ENCODE measurements at regions not wholly inside any gene's neighbourhood (a gene's known extent, or its start where the extent isn't known, plus 50 kb on each side); places are given as distances from the start of the nearest gene placed in this dataset.
A peak's percentile ranks its signal among the peaks of the same experiment; 100 is the strongest.
"Not testable (repeated sequence)": the region's sequence is repeated elsewhere in the genome, so short reads cannot be mapped to it uniquely, and the experiment has no call there.

DNA sequence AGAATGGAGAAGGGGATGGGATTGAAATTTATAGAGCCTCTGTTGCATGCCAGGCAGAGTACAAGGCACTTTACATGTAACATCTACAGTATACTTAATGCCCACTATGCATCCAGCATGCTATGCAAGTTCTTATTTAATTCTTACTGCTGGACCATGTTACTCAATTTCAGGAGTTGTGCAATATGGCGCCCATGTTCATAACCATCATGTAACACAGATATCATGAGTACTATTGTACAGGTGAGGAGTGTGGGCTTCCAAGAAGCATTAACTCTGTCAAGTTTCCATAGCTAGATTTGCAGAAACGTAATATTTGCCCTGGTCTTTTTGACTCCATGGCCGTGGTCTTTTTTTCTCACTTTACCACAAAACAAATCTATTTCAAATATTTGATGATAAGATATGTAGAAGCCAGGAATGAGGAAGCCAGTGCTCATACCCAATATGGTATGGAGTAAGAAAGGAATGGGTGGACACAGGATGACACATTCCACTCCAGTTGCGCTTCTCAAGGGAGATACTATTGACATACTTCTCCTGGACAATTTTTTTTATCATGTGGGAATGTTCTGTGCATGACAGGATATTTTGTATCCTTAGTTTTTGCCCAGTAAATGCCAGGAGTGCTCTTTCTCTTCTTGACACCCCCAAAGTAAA lies 191.8 kb downstream of the C12orf75 start:
- in situ Hi-C loops (cut with HindIII; ENCODE audit: low sequenced_read_pairs): no loop called here
- no peak for DNase-seq (ENCODE audit: low read depth)
- no peak overlapping the region for H3K4me3 ChIP-seq (ENCODE audit: low read depth, low read length)
- TF ChIP-seq, protein P1, sequence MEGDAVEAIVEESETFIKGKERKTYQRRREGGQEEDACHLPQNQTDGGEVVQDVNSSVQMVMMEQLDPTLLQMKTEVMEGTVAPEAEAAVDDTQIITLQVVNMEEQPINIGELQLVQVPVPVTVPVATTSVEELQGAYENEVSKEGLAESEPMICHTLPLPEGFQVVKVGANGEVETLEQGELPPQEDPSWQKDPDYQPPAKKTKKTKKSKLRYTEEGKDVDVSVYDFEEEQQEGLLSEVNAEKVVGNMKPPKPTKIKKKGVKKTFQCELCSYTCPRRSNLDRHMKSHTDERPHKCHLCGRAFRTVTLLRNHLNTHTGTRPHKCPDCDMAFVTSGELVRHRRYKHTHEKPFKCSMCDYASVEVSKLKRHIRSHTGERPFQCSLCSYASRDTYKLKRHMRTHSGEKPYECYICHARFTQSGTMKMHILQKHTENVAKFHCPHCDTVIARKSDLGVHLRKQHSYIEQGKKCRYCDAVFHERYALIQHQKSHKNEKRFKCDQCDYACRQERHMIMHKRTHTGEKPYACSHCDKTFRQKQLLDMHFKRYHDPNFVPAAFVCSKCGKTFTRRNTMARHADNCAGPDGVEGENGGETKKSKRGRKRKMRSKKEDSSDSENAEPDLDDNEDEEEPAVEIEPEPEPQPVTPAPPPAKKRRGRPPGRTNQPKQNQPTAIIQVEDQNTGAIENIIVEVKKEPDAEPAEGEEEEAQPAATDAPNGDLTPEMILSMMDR (IDR thresholded peaks at IDR 0.05; ENCODE audit: low read depth, low read length, missing control alignments): no peak

- in situ Hi-C loops (cut with HindIII; ENCODE audit: low sequenced_read_pairs): no loop called here
- TF ChIP-seq, protein P1 (IDR thresholded peaks at IDR 0.05; ENCODE audit: low read depth, low read length, missing control alignments): no peak
- DNase-seq (ENCODE audit: low read depth): peak; percentile 85
- no peak overlapping the region for H3K4me3 ChIP-seq (ENCODE audit: low read depth, low read length)
These were observed 192.9 kb downstream of the C12orf75 start for GRCh38 chr12:105523164-105524057.

GRCh38 chr12:105524961-105525360 lies 194.5 kb downstream of the C12orf75 start:
- in situ Hi-C loops (cut with HindIII; ENCODE audit: low sequenced_read_pairs): no loop called here
- H3K4me3 ChIP-seq (ENCODE audit: low read depth, low read length): no peak overlapping the region
- TF ChIP-seq, protein P1 (IDR thresholded peaks at IDR 0.05; ENCODE audit: low read depth, low read length, missing control alignments): no peak
- DNase-seq (ENCODE audit: low read depth): no peak

DNA sequence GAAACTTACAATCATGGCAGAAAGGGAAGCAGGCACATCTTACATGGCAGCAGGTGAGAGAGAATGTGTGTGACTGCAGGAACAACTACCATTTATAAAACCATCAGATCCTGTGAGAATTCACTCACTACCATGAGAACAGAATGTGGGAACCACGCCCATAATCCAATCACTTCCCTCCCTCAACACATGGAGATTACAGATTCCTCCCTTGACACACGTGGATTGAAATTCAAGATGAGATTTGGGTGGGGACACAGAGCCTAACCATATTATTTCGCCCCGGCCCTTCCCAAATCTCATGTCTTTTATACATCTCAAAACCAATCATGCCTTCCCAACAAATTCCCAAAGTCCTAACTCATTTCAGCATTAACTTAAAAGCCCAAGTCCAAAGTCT lies 203.6 kb downstream of the C12orf75 start:
- no peak for DNase-seq (ENCODE audit: low read depth)
- in situ Hi-C loops (cut with HindIII; ENCODE audit: low sequenced_read_pairs): no loop called here
- H3K4me3 ChIP-seq (ENCODE audit: low read depth, low read length): no peak overlapping the region
- TF ChIP-seq, protein P1 (IDR thresholded peaks at IDR 0.05; ENCODE audit: low read depth, low read length, missing control alignments): no peak

DNA sequence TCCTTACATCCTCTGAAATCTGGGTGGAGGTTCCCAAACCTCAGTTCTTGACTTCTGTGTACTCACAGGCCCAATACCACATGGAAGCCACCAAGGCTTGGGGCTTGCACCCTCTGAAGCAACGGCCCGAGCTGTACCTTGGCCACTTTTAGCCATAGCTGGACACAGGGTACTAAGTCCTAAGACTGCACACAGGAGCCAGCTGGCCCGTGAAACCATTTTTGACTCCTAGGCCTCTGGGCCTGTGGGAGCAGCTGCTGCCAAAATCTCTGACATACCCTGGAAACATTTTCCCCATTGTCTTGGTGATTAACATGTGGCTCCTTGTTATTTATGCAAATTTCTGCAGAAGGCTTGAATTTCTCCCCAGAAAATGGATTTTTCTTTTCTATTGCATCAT lies 204.5 kb downstream of the C12orf75 start:
- DNase-seq (ENCODE audit: low read depth); in situ Hi-C loops (cut with HindIII; ENCODE audit: low sequenced_read_pairs): not testable (repeated sequence)

GRCh38 chr12:105538880-105539279 lies 208.4 kb downstream of the C12orf75 start:
- no peak for DNase-seq (ENCODE audit: low read depth)
- TF ChIP-seq, protein P1 (IDR thresholded peaks at IDR 0.05; ENCODE audit: low read depth, low read length, missing control alignments): no peak
- no peak overlapping the region for H3K4me3 ChIP-seq (ENCODE audit: low read depth, low read length)
- in situ Hi-C loops (cut with HindIII; ENCODE audit: low sequenced_read_pairs): no loop called here

More for the DNA sequence above, 204.5 kb downstream of the C12orf75 start:
- H3K4me3 ChIP-seq (ENCODE audit: low read depth, low read length): not testable (repeated sequence)

GRCh38 chr12:105539735-105540134 lies 209.2 kb downstream of the C12orf75 start:
- in situ Hi-C loops (cut with HindIII; ENCODE audit: low sequenced_read_pairs): no loop called here
- H3K4me3 ChIP-seq (ENCODE audit: low read depth, low read length): no peak overlapping the region
- no peak for DNase-seq (ENCODE audit: low read depth)
- TF ChIP-seq, protein P1 (IDR thresholded peaks at IDR 0.05; ENCODE audit: low read depth, low read length, missing control alignments): no peak
